ENCODE measurements at regions not wholly inside any gene's neighbourhood (a gene's known extent, or its start where the extent isn't known, plus 50 kb on each side); places are given as distances from the start of the nearest gene placed in this dataset.

DNA sequence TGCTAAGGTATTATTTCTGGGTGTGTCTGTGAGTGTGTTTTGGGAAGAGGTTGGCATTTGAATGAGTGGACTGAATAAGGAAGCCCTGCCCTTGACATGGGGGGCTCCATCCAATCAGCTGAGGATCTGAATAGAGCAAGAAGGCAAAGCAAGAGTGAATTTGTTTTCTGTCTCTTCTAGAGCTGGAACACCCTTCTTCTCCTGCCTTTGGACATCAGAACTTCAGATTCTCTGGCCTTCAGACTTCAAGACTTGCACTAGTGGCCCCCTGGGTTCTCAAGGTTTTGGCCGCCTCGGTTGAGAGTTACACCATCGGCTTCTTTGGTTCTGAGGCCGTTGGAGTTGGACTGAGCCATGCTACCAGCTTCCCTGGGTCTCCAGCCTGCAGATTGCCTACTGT lies 448.6 kb downstream of the SHISA9 start:
- no peaks in the 10 kb centered on the region for H3K36me3 ChIP-seq (replicated peaks in 1 of 2; ENCODE audit: control insufficient read depth in 1 of 2, insufficient read depth in 2 of 2, low read length in 2 of 2)
- TF ChIP-seq, protein P1, sequence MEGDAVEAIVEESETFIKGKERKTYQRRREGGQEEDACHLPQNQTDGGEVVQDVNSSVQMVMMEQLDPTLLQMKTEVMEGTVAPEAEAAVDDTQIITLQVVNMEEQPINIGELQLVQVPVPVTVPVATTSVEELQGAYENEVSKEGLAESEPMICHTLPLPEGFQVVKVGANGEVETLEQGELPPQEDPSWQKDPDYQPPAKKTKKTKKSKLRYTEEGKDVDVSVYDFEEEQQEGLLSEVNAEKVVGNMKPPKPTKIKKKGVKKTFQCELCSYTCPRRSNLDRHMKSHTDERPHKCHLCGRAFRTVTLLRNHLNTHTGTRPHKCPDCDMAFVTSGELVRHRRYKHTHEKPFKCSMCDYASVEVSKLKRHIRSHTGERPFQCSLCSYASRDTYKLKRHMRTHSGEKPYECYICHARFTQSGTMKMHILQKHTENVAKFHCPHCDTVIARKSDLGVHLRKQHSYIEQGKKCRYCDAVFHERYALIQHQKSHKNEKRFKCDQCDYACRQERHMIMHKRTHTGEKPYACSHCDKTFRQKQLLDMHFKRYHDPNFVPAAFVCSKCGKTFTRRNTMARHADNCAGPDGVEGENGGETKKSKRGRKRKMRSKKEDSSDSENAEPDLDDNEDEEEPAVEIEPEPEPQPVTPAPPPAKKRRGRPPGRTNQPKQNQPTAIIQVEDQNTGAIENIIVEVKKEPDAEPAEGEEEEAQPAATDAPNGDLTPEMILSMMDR (IDR thresholded peaks at IDR 0.05), result no peak
- H2AFZ ChIP-seq (ENCODE audit: insufficient read depth, low read depth, low read length, poor library complexity, severe bottlenecking), result no peak overlapping the region
- Mint-ChIP-seq H3K27ac (no peak overlapping the region), H3K36me3 (no peaks in the 10 kb centered on the region), H3K4me1 (no peaks in the 10 kb centered on the region), H3K4me3 (no peak overlapping the region), H3K27me3 (ENCODE audit: low read depth in 3 of 3) (peaks cover 0 to 1% (median 0%) of the 10 kb centered on the region in 3 donors), H3K9me3 (peaks cover 0 to 4% (median 0%) of the 10 kb centered on the region in 7 donors)
- H3K27me3 ChIP-seq (ENCODE audit: control insufficient read depth in 2 of 2, insufficient read depth in 2 of 2, low read length in 2 of 2), result no peaks in the 10 kb centered on the region
- no peak for DNase-seq
- no peaks in the 10 kb centered on the region for H3K79me2 ChIP-seq (ENCODE audit: insufficient read depth, low read length)
- H3K27ac ChIP-seq (ENCODE audit: low read depth in 1 of 2, low read length in 2 of 2), result no peak overlapping the region
- WGBS (ENCODE audit: insufficient coverage), result 94% methylated on average over 4 of the region's 4 CpGs
- H3K4me1 ChIP-seq (ENCODE audit: control insufficient read depth in 1 of 2, insufficient read depth in 2 of 2, low read length in 2 of 2), result no peaks in the 10 kb centered on the region
- H3K9me3 ChIP-seq (replicated peaks in 1 of 2; ENCODE audit: control insufficient read depth in 1 of 2, insufficient read depth in 1 of 2, low read length in 2 of 2), result no peaks in the 10 kb centered on the region
- no peaks in the 10 kb centered on the region for H4K20me1 ChIP-seq (ENCODE audit: insufficient read depth, low read length)
- no peak overlapping the region for H3K4me3 ChIP-seq (replicated peaks in 1 of 3; ENCODE audit: low read depth in 2 of 3, low read length in 3 of 3)
- H3K4me2 ChIP-seq (replicated peaks; ENCODE audit: extremely low read depth, low read length, poor library complexity, severe bottlenecking), result no peak overlapping the region
- H3K9ac ChIP-seq (ENCODE audit: insufficient read depth, low read length, poor library complexity, severe bottlenecking), result no peak overlapping the region
- intact Hi-C loops (cut with micrococcal nuclease), result no loop called here

DNA sequence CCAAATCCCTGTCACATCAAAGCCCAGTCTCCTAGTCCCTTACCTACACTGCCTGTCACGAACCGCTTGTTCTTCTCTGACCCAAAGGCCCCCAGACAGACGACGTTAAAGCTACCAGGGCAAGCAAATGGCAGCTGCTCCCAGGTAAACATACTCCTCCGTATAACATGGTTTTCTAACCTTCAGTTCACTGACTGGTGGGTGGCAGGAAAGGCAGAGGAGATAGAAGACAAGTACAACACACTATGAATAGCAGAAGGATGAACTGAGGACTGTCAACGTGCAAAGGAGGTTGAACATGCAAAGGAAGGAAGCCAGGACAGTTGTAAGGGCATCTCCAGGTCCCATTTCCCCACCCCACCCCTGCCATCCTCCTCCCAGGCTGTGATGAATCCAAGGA lies 449.8 kb downstream of the SHISA9 start:
- no peak overlapping the region for H3K4me2 ChIP-seq (replicated peaks; ENCODE audit: extremely low read depth, low read length, poor library complexity, severe bottlenecking)
- Mint-ChIP-seq H3K27me3 (ENCODE audit: low read depth in 3 of 3) (peaks cover 0 to 1% (median 0%) of the 10 kb centered on the region in 3 donors), H3K4me3 (no peak overlapping the region), H3K4me1 (no peaks in the 10 kb centered on the region), H3K27ac (no peak overlapping the region), H3K36me3 (no peaks in the 10 kb centered on the region), H3K9me3 (peaks cover 0 to 4% (median 0%) of the 10 kb centered on the region in 7 donors)
- H3K27ac ChIP-seq (ENCODE audit: low read depth in 1 of 2, low read length in 2 of 2), result no peak overlapping the region
- no peaks in the 10 kb centered on the region for H3K27me3 ChIP-seq (ENCODE audit: control insufficient read depth in 2 of 2, insufficient read depth in 2 of 2, low read length in 2 of 2)
- TF ChIP-seq, protein P1 (IDR thresholded peaks at IDR 0.05), result no peak
- H2AFZ ChIP-seq (ENCODE audit: insufficient read depth, low read depth, low read length, poor library complexity, severe bottlenecking), result no peak overlapping the region
- no peak overlapping the region for H3K4me3 ChIP-seq (replicated peaks in 1 of 3; ENCODE audit: low read depth in 2 of 3, low read length in 3 of 3)
- H3K9ac ChIP-seq (ENCODE audit: insufficient read depth, low read length, poor library complexity, severe bottlenecking), result no peak overlapping the region
- DNase-seq, result no peak
- intact Hi-C loops (cut with micrococcal nuclease), result no loop called here
- H4K20me1 ChIP-seq (ENCODE audit: insufficient read depth, low read length), result no peaks in the 10 kb centered on the region
- no peaks in the 10 kb centered on the region for H3K9me3 ChIP-seq (replicated peaks in 1 of 2; ENCODE audit: control insufficient read depth in 1 of 2, insufficient read depth in 1 of 2, low read length in 2 of 2)
- 93% methylated on average over 3 of the region's 6 CpGs for WGBS (ENCODE audit: insufficient coverage)
- H3K4me1 ChIP-seq (ENCODE audit: control insufficient read depth in 1 of 2, insufficient read depth in 2 of 2, low read length in 2 of 2), result no peaks in the 10 kb centered on the region
- H3K36me3 ChIP-seq (replicated peaks in 1 of 2; ENCODE audit: control insufficient read depth in 1 of 2, insufficient read depth in 2 of 2, low read length in 2 of 2), result no peaks in the 10 kb centered on the region
- no peaks in the 10 kb centered on the region for H3K79me2 ChIP-seq (ENCODE audit: insufficient read depth, low read length)

Measured in CD14-positive monocyte (primary cell).